HG03039 (cell line): ENCODE measurements at regions not wholly inside any gene's neighbourhood (a gene's known extent, or its start where the extent isn't known, plus 50 kb on each side); places are given as distances from the start of the nearest gene placed in this dataset.
"Not testable (repeated sequence)": the region's sequence is repeated elsewhere in the genome, so short reads cannot be mapped to it uniquely, and the experiment has no call there.

ENCODE experiments used
- ATAC-seq: cut with Tn5 transposase; IDR thresholded peaks from one replicate; pipeline ENCODE4 v1.9.1; 2021; ENCODE audit warnings: mild to moderate bottlenecking, moderate library complexity; ENCODE audit not compliant: unreplicated experiment

DNA sequence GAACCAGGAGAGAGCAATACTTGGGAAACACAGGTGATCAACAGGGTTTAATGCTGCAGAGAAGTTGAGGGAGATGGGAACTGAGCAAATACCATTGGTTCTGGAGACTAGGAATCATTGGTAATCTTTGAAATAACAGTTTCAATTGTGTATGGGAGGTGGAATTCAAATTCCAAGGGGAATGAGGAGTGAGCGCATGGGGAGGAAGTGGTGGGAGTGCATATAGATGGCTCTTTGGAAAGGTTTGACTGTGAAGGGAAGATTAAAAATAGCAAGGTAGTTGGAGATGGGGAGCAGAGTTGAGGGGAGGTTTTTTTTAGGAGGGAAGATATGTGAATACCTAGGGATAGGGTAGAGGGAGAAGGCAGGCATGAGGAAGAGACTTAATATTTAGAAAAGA lies 51.1 kb upstream of the ROPN1 start:
- ATAC-seq, result no peak

DNA sequence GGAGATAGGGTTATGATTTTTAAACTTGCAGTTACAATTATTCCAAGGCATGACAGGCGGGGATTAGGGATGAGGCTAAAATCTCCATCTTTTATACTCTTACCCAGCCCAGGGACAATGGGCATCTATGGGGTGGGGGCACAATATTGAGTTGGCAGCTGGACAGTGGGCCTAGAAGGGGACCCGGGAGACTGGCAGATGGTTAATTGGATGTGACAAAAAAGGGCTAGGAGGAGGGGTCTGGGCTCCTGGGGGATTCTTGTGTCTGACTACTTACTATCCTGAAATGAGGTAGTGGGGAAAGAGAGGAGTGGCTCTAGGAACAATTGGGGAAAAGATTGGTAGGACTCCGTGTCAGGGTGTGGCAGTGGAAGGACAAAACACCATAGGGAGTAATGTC lies 53.0 kb upstream of the ROPN1 start:
- ATAC-seq, result no peak

DNA sequence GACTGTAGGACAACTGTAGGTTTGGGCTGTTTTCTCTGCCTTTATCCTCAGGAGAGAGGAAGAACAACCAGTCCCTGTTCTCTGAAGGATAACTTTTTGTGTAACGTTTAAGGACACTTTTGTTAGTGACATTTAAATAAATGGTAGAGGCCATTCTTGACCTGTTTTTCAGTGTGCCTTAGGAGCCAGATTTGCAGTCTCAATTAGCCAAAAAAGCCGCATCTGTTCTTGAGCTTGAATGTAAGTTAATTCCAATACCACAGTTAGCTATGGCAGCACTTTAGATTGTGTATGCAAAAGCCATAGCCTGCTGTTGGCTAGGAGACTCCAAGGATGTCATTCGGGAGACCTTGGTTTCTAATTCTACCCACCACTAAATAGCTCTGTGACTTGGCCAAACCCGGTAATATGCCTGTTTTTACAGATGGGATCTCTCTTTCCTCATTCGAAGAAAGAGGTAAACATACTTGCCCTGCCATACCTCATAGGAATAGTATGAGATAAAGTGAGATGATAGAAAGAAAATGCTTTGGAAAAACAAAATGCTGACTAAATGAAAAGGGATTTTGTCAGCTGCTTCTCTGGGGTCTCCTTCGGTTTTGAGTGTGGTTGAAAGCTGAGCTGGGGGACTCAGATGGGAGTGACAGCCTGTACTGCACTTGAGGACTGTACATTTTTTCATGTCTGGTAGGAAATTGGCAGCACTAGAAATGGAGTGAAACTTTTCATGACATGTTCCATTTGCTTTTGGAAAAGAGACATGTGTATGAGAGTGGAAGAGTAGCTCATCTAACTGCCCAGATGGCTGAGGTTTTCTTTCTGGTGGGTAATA lies 57.3 kb upstream of the ROPN1 start:
- ATAC-seq, result no peak

DNA sequence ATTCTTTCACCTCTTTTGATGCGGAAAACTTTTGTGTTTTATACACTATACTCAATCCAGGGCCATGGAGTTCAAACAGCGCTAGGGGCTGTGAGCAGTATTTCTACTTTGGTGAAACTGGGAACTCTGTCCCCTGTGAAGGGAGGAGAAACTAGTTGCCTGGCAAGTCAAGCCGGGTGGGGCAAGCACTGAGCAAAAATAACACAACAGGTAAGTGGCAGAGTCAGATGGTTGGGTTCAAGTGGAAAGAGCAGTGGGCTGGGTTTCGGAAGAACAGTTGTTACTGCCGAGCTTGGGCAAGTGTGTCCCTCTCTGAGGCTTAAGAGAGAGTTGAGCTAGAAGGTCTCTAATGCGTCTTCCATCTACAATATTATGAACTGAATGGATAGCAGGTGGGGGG lies 59.7 kb upstream of the ROPN1 start:
- no peak for ATAC-seq

DNA sequence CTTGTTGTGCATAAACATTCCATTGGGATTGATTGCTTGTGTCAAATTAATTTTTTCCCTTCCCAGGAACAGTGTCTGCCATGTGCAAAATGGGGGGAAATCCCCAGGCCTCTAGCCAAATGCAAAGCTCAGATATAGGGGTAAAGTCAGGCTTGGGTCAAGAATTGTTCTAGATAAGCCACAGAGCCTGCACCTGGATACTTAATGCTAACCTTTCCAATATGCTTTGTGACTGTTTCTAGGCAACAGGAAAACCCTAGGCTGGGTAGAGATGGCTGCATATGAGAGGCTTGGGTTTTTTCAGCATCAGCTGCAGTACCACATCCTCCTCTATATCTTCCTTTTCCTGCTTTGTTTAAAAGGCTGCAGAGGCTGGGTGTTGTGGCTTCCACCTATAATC lies 61.9 kb upstream of the ROPN1 start:
- ATAC-seq, result no peak

DNA sequence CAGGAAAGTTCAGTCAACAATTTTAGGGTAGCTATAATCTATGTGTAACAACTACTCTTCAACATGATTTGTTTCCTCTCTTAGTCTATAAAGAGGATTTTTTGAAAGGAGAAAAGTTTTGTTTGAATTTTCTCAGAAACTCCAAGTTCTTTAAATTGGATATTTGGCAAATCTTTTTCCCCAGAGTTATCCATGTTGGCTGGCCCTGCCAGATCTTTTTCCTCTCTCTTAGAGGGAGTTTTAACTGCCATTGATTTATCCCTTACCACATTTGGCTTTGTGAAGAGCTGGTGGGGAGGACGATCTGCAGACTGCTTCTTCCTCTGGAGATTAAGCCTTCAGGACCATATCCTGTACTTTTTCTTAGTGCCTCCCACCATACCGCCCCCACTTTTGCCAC lies 64.9 kb upstream of the ROPN1 start:
- no peak for ATAC-seq

DNA sequence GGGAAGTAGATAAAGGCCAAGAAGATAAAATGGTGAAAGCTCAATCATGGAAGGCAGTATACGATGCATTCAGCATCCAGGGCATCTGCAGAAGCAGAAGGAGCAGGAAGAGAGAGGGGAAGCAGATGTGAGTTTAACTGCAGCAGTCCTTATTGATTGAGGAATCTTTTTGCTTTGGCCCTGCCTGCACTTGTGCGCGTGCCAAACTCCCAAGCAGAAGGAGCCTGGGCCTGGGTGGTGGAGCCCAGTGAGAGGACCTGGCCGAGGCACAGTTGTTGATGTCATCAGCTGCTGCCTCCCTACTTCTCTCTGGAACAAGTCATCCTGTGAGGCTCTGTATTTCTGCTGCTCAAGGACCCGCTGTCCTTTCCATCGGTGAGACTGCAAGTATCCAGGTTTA lies 65.5 kb upstream of the ROPN1 start:
- ATAC-seq, result no peak

DNA sequence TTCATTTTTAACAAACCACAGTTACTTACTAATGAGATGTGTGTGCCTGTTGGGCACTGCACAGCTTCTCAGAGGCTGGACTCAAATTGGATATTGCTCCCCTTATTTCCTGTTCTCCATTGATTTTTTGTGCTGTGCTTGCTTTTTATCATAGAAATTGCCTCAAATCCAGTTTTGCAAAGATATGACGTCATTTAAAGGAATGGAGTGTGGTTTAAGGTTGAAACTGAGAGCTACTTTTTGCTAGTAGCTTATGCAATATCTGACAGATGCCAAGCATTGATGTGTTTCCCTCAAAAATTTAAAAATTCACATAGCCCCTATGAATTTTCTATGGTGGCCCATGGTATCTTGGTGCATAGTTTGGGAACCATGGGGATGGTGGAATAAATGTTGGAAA lies 67.7 kb upstream of the ROPN1 start:
- ATAC-seq, result no peak

DNA sequence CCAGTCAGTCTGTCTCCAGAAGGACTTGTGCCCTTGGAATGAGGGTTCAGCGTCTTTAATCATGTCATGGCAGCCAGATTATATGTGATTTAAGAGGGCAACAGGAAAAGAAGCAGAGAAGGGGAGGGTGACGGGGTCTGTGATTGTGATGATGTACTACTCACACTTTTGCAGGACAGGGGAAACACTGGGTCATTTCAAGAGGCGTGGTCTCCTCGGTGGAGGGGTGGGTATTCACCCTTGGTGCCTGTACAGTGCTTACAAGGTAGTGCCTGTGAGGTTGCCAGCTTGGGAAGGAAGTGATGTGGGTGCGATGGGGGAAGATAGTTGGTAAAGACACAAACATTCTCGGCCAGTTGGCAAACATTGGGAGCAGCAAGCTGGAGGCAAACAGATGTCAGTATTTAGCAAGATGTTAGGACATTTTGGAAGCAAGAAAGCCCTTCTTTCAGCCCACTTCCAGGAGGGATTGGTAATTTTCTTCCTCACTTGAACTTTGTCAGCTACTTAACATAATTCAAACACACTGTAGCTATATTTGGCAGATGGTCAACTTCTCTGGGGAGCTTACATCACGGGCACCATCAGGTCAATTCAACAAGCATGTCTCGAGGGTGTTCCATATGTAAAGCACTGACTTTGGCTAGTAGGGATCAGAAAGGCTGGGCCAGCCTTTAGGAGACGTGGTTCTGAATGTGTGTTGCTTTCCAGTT lies 71.4 kb upstream of the ROPN1 start:
- no peak for ATAC-seq

DNA sequence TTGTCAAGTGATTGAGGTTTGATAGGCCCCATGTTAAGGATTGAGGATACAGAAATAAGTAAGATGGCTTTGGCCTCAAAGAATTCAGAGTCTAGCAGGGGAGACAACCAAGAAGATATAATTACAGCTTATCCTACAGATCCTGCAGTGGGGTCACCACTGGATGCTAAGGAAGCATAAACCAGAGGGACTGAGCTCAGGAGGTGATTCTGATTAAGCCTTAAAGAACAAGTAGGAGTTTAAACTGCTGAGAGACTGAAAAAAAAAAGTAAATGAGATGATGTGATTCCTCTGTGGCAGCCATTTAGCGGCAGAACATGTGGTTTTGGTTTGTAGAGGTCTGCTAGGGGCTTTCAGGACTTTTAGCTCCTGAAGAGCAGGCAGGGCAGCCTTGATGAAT lies 72.1 kb upstream of the ROPN1 start:
- no peak for ATAC-seq

DNA sequence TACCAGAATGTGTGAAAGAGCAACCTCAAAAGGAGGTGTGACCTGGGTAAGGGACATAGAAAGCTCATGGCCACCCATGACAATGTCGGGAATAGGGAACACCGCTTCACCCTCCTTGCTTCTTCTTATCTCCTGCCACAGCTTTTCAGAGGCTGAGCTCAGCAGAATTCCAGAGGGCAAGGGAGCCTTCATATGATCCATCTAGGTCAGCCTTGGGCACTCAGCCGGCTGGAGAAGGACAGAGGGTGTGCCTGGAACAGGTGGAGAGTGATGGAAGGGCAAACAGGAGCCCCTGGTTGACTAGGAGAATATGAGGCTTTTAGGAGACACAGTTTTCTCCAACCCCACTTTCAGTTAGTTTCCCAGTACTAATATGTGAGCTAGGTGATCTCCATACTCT lies 74.6 kb upstream of the ROPN1 start:
- ATAC-seq, result not testable (repeated sequence)

DNA sequence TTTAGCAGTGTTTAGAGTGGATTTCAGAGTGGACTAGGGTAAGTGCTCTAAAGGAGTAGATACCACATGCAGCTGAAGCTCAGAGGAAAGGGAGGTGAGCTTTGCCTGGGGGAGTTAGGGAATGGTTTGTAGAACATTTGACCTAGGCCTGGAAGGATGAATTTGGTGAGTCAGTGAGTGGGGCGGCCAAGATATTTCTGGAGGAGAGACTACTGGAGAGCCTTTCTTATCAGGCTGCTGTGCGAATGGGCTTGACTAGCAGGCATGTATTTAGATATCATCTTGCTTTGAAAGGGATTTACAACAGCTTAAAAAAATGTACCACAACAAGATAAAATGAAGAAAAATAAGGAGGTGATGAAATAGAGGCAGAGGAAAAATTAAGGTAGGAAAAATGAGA lies 77.8 kb upstream of the ROPN1 start:
- not testable (repeated sequence) for ATAC-seq

DNA sequence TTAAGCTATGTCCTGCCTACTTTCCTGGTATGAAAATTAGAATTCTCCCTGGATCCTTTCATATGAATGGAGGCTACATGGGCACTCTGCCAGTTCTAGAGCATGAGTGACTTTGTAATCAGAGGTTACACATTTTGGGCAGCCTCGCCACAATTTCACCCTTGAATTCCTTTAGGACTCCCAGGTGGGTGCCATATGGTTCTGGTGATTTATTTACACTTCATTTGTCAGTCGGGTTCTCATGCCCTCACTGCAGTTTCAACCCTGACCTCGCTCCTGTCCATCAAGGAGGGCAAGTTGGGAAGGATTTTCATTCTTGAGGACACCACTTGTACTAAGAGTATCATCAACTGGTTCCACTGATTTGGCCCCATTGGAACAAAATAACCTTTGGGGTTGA lies 83.2 kb upstream of the ROPN1 start:
- ATAC-seq, result not testable (repeated sequence)

DNA sequence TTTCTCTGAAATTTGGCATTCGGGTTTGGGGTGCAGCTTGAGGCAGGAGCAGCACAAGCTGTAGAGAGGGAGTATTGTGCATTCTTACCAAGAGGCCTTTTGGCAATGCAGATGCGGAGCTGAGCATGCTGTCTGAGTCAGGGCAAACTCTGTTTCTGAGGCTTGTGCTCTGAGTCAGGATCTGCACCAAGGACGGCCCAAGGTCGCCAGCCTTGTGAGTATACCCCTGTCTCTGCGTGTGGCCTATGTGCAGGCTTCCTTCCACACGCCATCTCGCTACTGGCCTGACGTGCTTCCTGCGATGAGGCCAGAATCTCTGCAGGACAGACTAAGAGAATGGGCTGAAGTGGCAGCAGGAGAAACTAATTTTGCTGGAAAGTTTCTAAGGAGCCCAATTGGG lies 83.8 kb upstream of the ROPN1 start:
- ATAC-seq, result no peak

DNA sequence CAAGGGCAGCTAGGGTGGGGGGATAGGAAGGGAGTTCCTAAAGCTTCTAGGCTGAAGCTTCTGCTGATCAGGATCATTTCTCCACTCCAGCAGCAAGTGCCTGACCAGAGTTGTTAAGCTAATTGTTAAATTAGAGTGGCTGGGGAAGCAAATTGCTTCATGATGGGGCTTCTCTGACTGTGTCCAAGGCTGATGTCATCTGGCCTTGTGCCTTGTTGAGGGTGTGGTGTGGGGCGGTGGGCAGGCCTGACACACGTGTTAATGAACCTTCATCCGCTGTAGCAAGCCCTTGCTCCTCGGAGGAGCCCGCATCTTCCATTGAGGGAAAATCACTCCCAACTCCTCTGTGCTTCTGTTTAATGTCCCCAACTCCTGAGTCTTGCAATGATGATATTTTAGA lies 84.3 kb upstream of the ROPN1 start:
- ATAC-seq, result no peak

DNA sequence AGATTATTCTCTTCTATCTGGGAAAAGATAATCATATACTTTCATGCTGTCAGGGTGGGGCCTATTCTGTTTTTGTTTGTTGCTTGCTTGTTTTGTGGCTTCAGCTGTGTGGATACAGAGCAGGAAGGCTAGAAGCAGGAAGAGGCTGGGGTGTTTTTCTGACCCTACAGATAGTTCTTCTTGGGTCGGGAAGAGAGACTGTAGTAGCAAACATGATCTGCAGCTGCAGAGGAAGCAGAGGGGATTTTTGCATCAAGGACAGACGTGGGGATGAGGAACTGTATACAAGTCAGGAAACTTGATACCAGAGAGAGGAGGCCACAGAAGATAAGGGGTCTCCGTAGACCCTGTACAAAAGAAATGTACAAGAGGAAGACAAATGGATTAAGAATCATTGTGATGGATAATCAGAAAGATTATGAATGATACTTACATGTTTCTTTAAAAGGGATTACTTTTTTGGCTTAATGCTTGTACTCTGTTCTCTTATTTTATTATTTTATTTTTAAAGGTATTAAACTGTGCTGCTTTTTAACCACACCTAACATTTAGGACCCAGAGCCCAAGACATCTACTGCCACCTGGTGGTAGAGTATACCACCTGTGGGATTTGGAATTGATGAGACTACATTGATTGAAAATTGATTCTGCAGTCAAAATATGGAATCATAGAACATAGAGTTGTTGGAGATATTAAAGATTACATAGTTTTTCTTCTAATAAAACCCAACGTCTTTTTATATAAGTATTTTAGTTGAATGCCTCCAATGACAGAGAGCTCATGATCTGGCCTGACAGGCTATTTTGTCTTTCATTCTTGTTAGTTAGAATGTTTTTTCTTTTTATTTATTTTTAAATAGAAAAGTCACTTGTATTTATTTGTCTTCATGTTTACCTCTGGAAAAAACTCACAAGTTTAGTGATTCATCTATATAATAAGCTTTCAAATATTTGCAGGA lies 87.3 kb upstream of the ROPN1 start:
- ATAC-seq, result no peak

DNA sequence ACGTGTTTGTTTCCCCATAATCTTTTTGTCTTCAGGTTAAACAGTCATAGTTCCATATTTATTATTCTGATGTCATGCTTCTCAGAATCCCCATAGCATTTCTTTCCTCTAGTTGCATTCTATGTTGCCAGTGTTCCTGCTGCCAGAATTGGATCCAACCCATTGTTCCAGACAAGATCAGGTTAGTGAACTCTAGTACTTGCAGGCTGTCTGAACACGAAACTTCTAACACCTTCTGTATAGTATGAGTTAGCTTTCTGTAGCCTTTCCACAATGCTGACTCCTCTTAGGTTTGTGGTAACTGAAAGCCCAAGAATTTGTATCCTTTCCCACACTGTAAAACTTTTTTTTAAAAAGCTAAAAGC lies 88.0 kb upstream of the ROPN1 start:
- no peak for ATAC-seq

DNA sequence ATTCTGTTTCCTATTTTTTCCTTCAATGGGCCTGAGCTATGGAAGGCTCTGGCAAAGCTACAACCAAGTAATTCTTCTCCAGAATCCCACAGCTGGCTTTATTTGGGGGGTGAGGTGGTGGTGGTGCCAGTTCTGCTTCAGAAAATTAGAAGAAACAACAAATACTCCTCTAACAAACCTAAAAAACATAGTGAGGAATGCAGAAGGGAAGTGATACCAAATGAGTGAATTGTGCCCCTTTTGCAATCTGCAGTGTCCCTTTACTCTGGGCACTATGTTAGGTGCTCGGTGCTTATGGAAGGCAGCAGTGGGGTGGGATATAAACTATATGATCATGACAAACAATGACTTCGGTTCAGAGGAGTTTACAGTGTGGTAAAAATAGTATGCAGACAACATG lies 90.4 kb upstream of the ROPN1 start:
- ATAC-seq, result no peak

DNA sequence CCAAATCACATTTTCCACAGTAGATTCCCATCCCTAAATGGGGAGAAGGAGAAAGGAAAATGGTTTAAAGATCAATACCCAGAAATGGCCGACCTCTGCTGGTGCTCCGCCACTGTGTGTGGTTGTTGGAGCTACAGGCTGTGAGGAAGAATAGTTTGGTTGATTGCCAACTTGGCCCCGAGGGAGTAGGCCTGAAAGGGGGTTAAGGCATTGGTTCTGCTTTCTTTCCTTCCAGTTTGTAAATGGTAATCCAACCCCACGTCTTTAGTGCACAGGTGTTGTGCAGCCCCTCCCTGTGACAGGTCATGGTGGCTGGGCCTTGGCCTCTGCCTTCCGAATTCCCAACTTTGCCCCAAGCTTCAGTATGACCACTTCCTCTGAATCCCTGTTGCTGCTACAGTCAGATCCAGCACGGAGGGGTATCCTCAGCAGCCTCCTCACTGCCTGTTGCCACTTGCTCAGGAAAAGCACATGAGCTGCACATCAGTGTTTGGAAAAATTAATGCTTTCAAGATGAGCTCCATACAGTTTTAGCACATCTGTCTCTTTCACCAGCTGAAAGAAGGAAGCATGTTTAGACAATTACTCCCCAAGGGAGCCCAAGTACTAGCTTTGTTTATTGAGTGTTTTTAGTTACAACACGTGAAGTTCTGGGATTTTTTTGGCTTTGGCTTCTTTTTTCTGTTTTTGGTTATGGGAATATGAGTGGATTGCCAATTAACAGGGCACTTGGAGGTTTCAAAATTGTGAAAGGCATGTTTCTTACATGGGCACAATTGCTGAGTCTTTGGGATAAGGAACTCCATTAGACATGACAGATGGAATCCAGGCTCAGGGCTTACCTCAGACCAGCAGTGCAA lies 92.3 kb upstream of the ROPN1 start:
- ATAC-seq, result no peak

DNA sequence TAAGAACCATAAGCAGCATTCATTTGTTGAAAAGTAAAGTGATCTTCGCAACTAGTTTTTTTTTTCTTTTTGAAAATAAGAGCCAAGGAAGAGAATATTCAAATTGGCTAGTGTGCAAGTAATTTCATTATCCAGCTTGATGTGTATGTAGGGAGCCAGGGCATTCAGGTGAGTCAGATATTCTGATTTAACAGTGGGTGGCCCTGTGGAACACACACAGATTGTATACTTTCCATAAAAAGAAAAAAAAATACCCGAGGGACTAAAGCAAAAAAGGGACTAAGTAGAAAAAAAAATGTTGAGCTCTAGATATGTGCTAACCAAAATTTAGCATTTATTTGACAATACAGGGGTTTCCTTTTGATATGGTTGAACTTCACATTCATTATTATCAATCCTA lies 96.9 kb upstream of the ROPN1 start:
- ATAC-seq, result no peak

DNA sequence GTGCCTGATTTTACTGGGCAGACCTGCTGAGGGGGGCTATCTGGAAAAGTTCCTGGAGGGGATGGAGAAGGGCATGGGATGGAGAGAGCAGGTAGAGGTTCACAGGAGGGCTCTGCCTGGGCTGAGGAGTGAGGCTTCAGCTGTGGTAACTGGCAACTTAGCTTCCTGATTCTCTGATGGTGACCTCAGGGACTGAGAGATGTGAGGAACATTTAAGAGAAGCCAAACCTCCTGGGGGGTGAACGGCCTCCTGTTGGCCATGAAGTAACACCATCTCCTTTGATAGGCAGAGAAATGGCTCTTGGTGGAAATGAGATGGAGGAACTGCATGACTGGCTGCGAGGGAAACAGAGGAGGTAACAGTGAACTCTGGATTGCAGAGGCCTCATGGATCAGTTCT lies 97.3 kb upstream of the ROPN1 start:
- ATAC-seq, result no peak
